ENCODE measurements at regions not wholly inside any gene's neighbourhood (a gene's known extent, or its start where the extent isn't known, plus 50 kb on each side); places are given as distances from the start of the nearest gene placed in this dataset.

- FAIRE-seq, result no peak
Observed at GRCh38 chr4:130186931-130187330, 1091.0 kb downstream of the C4orf33 start.

- FAIRE-seq, result no peak
Observed at GRCh38 chr4:130187587-130187986, 1091.6 kb downstream of the C4orf33 start.

GRCh38 chr4:130192787-130193186 lies 1096.8 kb downstream of the C4orf33 start:
- no peak for FAIRE-seq

- FAIRE-seq, result no peak
Observed at GRCh38 chr4:130197946-130198345, 1102.0 kb downstream of the C4orf33 start.

- no peak for FAIRE-seq
Observed at GRCh38 chr4:130203571-130203970, 1107.6 kb downstream of the C4orf33 start.

GRCh38 chr4:130210864-130211263 lies 1114.9 kb downstream of the C4orf33 start:
- FAIRE-seq, result no peak

- FAIRE-seq, result no peak
Observed at GRCh38 chr4:130214268-130214667, 1118.3 kb downstream of the C4orf33 start.

GRCh38 chr4:130233377-130234047 lies 1137.6 kb downstream of the C4orf33 start:
- no peak for FAIRE-seq

- FAIRE-seq, result no peak
Observed at GRCh38 chr4:130238121-130238520, 1142.2 kb downstream of the C4orf33 start.

GRCh38 chr4:130249002-130249401 lies 1153.0 kb downstream of the C4orf33 start:
- no peak for FAIRE-seq

GRCh38 chr4:130257271-130257670 lies 1161.3 kb downstream of the C4orf33 start:
- no peak for FAIRE-seq

- FAIRE-seq, result no peak
Observed at GRCh38 chr4:130266814-130267213, 1170.9 kb downstream of the C4orf33 start.

GRCh38 chr4:130288576-130288975 lies 1192.6 kb downstream of the C4orf33 start:
- no peak for FAIRE-seq

- FAIRE-seq, result no peak
Observed at GRCh38 chr4:130293692-130294091, 1197.7 kb downstream of the C4orf33 start.

GRCh38 chr4:130296448-130296847 lies 1200.5 kb downstream of the C4orf33 start:
- no peak for FAIRE-seq

GRCh38 chr4:130306566-130306965 lies 1210.6 kb downstream of the C4orf33 start:
- FAIRE-seq, result no peak

- no peak for FAIRE-seq
Observed at GRCh38 chr4:130309221-130309620, 1213.3 kb downstream of the C4orf33 start.

- FAIRE-seq, result no peak
Observed at GRCh38 chr4:130322439-130322838, 1226.5 kb downstream of the C4orf33 start.

GRCh38 chr4:130329036-130329435 lies 1233.1 kb downstream of the C4orf33 start:
- no peak for FAIRE-seq

GRCh38 chr4:130333241-130333759 lies 1237.3 kb downstream of the C4orf33 start:
- no peak for FAIRE-seq

- no peak for FAIRE-seq
Observed at GRCh38 chr4:130335417-130336194, 1239.7 kb downstream of the C4orf33 start.

GRCh38 chr4:130336585-130337217 lies 1240.7 kb downstream of the C4orf33 start:
- no peak for FAIRE-seq

- FAIRE-seq, result no peak
Observed at GRCh38 chr4:130338851-130339250, 1242.9 kb downstream of the C4orf33 start.

GRCh38 chr4:130349745-130350144 lies 1253.8 kb downstream of the C4orf33 start:
- no peak for FAIRE-seq
